ENCODE measurements at regions not wholly inside any gene's neighbourhood (a gene's known extent, or its start where the extent isn't known, plus 50 kb on each side); places are given as distances from the start of the nearest gene placed in this dataset.

GRCh38 chr19:30226464-30227011 lies 145.6 kb upstream of the ZNF536 start:
- TF ChIP-seq EZH2phosphoT487 (IDR thresholded peaks at IDR 0.05; ENCODE audit: borderline replicate concordance, low read depth) (no peak), CTCF (IDR thresholded peaks at IDR 0.05) (no peak), TAF1 (IDR thresholded peaks at IDR 0.05; ENCODE audit: borderline replicate concordance, low read depth, low read length) (no peak), RCOR1 (IDR thresholded peaks at IDR 0.05; ENCODE audit: low read length) (no peak), USF2 (IDR thresholded peaks at IDR 0.05; ENCODE audit: borderline replicate concordance, low read depth, low read length) (no peak), SMC3 (IDR thresholded peaks at IDR 0.05; ENCODE audit: low read depth, low read length) (no peak), RAD21 (IDR thresholded peaks at IDR 0.05; ENCODE audit: low read length) (no peak), GABPA (IDR thresholded peaks at IDR 0.05; ENCODE audit: low read depth) (no peak), MAX (IDR thresholded peaks at IDR 0.05; ENCODE audit: low read depth) (no peak), MXI1 (IDR thresholded peaks at IDR 0.05; ENCODE audit: low read depth, low read length) (peak; percentile 46), CHD2 (IDR thresholded peaks at IDR 0.05; ENCODE audit: low read length, partially characterized antibody) (no peak), FOSL2 (IDR thresholded peaks at IDR 0.05; ENCODE audit: borderline replicate concordance, low read depth) (no peak), TEAD4 (IDR thresholded peaks at IDR 0.05; ENCODE audit: borderline replicate concordance, insufficient read depth) (no peak)

All from SK-N-SH (cell line).